AML-193 (cell line): ENCODE measurements at regions not wholly inside any gene's neighbourhood (a gene's known extent, or its start where the extent isn't known, plus 50 kb on each side); places are given as distances from the start of the nearest gene placed in this dataset.
"Not testable (repeated sequence)": the region's sequence is repeated elsewhere in the genome, so short reads cannot be mapped to it uniquely, and the experiment has no call there.

Source experiments
- DNase-seq, 2 experiments: peaks; one replicate each; lab custom pipeline; 2025; lab: John Stamatoyannopoulos, UW

- no peak for DNase-seq
These were observed 187.8 kb downstream of the SHQ1 start for GRCh38 chr3:72660270-72661114.

GRCh38 chr3:72659596-72659995, 188.6 kb downstream of the SHQ1 start:
- DNase-seq: no peak

GRCh38 chr3:72659188-72659587, 189.1 kb downstream of the SHQ1 start:
- DNase-seq: no peak

- DNase-seq: no peak
These were observed 189.7 kb downstream of the SHQ1 start for GRCh38 chr3:72658466-72659100.

GRCh38 chr3:72657666-72658065, 190.6 kb downstream of the SHQ1 start:
- peak in 1 of 2 experiments; percentile 2 for DNase-seq

GRCh38 chr3:72655723-72656122, 192.5 kb downstream of the SHQ1 start:
- no peak for DNase-seq

- no peak for DNase-seq
These were observed 193.1 kb downstream of the SHQ1 start for GRCh38 chr3:72655131-72655551.

GRCh38 chr3:72652395-72652794, 195.8 kb downstream of the SHQ1 start:
- no peak for DNase-seq

- DNase-seq: no peak
These were observed 196.7 kb downstream of the SHQ1 start for GRCh38 chr3:72651498-72651897.

GRCh38 chr3:72646263-72646662, 202.0 kb downstream of the SHQ1 start:
- DNase-seq: no peak

GRCh38 chr3:72643635-72644034, 204.6 kb downstream of the SHQ1 start:
- not testable (repeated sequence) for DNase-seq

- DNase-seq: no peak
These were observed 206.6 kb downstream of the SHQ1 start for GRCh38 chr3:72641684-72642083.

GRCh38 chr3:72641072-72641471, 207.2 kb downstream of the SHQ1 start:
- DNase-seq: no peak

- DNase-seq: no peak
These were observed 211.2 kb downstream of the SHQ1 start for GRCh38 chr3:72636969-72637597.

- no peak for DNase-seq
These were observed 212.7 kb downstream of the SHQ1 start for GRCh38 chr3:72635551-72635950.

- no peak for DNase-seq
These were observed 214.1 kb downstream of the SHQ1 start for GRCh38 chr3:72634128-72634527.

- DNase-seq: no peak
These were observed 214.7 kb downstream of the SHQ1 start for GRCh38 chr3:72633534-72633933.

GRCh38 chr3:72633121-72633520, 215.1 kb downstream of the SHQ1 start:
- DNase-seq: no peak

GRCh38 chr3:72632129-72632528, 216.1 kb downstream of the SHQ1 start:
- DNase-seq: no peak

GRCh38 chr3:72630969-72631344, 217.3 kb downstream of the SHQ1 start:
- DNase-seq: no peak

- no peak for DNase-seq
These were observed 217.8 kb downstream of the SHQ1 start for GRCh38 chr3:72630327-72630968.

GRCh38 chr3:72629191-72629631, 219.0 kb downstream of the SHQ1 start:
- DNase-seq: peak; percentile 75 to 82
